HG02973 (cell line): ENCODE measurements at regions not wholly inside any gene's neighbourhood (a gene's known extent, or its start where the extent isn't known, plus 50 kb on each side); places are given as distances from the start of the nearest gene placed in this dataset.
A peak's percentile ranks its signal among the peaks of the same experiment; 100 is the strongest.

ENCODE experiments used
- ATAC-seq: cut with Tn5 transposase; IDR thresholded peaks from one replicate; pipeline ENCODE4 v1.9.1; 2021; ENCODE audit warnings: moderate library complexity; ENCODE audit not compliant: unreplicated experiment

- ATAC-seq, result no peak
Measured at GRCh38 chr6:50602292-50602691, 111.0 kb upstream of the TFAP2D start.

GRCh38 chr6:50608421-50608820, 104.9 kb upstream of the TFAP2D start:
- no peak for ATAC-seq

GRCh38 chr6:50610562-50610961, 102.8 kb upstream of the TFAP2D start:
- no peak for ATAC-seq

- ATAC-seq, result no peak
Measured at GRCh38 chr6:50635429-50635828, 77.9 kb upstream of the TFAP2D start.

GRCh38 chr6:50637267-50637666, 76.1 kb upstream of the TFAP2D start:
- ATAC-seq, result no peak

GRCh38 chr6:50649086-50649485, 64.2 kb upstream of the TFAP2D start:
- no peak for ATAC-seq

GRCh38 chr6:50653253-50653652, 60.1 kb upstream of the TFAP2D start:
- ATAC-seq, result no peak

- ATAC-seq, result no peak
Measured at GRCh38 chr6:50654155-50654554, 59.2 kb upstream of the TFAP2D start.

- peak; percentile 86 for ATAC-seq
Measured at GRCh38 chr6:50655848-50656453, 57.4 kb upstream of the TFAP2D start.

GRCh38 chr6:50657513-50657912, 55.8 kb upstream of the TFAP2D start:
- no peak for ATAC-seq

GRCh38 chr6:50658561-50658960, 54.8 kb upstream of the TFAP2D start:
- ATAC-seq, result no peak

- ATAC-seq, result no peak
Measured at GRCh38 chr6:50661636-50662035, 51.7 kb upstream of the TFAP2D start.
